Lower lobe of right lung (tissue), 2 donors: ENCODE measurements at regions not wholly inside any gene's neighbourhood (a gene's known extent, or its start where the extent isn't known, plus 50 kb on each side); places are given as distances from the start of the nearest gene placed in this dataset.
A peak's percentile ranks its signal among the peaks of the same experiment; 100 is the strongest.

Source experiments
- ATAC-seq, 2 donors: fragments of 200-7000 bp; cut with Tn5 transposase; one replicate each; pipeline ENCODE4 v1.9.1; 2020 to 2022; ENCODE audit warnings: mild to moderate bottlenecking in 2 of 2, moderate library complexity in 2 of 2
- DNase-seq: peaks from one replicate; pipeline ENCODE4 v3.0.0-alpha.2; 2020
- H3K27ac ChIP-seq: fragments of 200-600 bp; one replicate; pipeline ENCODE4 v1.8.0; 2022
- H3K27me3 ChIP-seq: fragments of 200-600 bp; one replicate; pipeline ENCODE4 v1.8.0; 2022; ENCODE audit warnings: low read depth
- H3K36me3 ChIP-seq: fragments of 200-600 bp; one replicate; pipeline ENCODE4 v1.8.0; 2022; ENCODE audit warnings: mild to moderate bottlenecking
- H3K4me1 ChIP-seq: fragments of 200-600 bp; one replicate; pipeline ENCODE4 v1.8.0; 2022
- H3K4me3 ChIP-seq: fragments of 200-600 bp; one replicate; pipeline ENCODE4 v1.8.0; 2022; ENCODE audit warnings: mild to moderate bottlenecking
- H3K9me3 ChIP-seq: fragments of 200-600 bp; one replicate; pipeline ENCODE4 v1.8.0; 2022
- CTCF ChIP-seq: fragments of 200-600 bp; IDR thresholded peaks from one replicate; pipeline ENCODE4 v1.8.0; 2022; ENCODE audit warnings: antibody characterized with exemption, mild to moderate bottlenecking
- intact Hi-C: fragments of 100-400 bp; cut with DNase I; formaldehyde crosslinking; loops from one replicate; pipeline ENCODE4 v1.11.0; 2022
- donor health status: DM: no; HTN: yes; CAD: no; lungs with severe emphysema.

DNA sequence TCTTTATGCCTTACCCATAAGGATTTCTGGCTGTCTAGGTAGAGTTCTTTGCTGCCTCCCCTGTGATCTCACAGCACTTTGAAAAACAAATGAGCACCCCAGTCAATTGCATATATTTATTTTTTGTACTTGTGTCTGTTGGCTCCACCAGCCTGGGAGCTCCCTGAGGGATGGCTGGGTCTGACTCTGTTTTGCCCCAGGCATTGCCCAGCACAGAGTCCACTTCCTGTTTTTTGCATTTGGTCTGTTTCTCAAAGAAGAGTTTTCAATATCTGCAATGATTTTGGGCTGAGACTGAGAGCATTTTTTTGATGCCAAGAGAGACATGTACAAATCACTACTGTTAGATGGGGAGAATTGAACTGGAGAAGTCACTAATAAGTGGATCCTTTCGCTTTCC, 125.0 kb downstream of the FOXD2 start:
- intact Hi-C loops = no loop called here
- Histone ChIP-seq H3K9me3 (no peaks in the 10 kb centered on the region), H3K27me3 (no peaks in the 10 kb centered on the region), H3K36me3 (no peaks in the 10 kb centered on the region), H3K4me1 (no peaks in the 10 kb centered on the region), H3K27ac (no peak overlapping the region), H3K4me3 (no peak overlapping the region)
- no peak for TF ChIP-seq CTCF
- ATAC-seq (no peak), DNase-seq (no peak)

- no peak for ATAC-seq
- Histone ChIP-seq H3K36me3 (no peaks in the 10 kb centered on the region), H3K27ac (no peak overlapping the region), H3K4me3 (no peak overlapping the region), H3K4me1 (no peaks in the 10 kb centered on the region), H3K9me3 (no peaks in the 10 kb centered on the region), H3K27me3 (no peaks in the 10 kb centered on the region)
- DNase-seq = no peak
- intact Hi-C loops = no loop called here
- TF ChIP-seq CTCF = no peak
Measured at GRCh38 chr1:47563201-47563600, 125.4 kb downstream of the FOXD2 start.

DNA sequence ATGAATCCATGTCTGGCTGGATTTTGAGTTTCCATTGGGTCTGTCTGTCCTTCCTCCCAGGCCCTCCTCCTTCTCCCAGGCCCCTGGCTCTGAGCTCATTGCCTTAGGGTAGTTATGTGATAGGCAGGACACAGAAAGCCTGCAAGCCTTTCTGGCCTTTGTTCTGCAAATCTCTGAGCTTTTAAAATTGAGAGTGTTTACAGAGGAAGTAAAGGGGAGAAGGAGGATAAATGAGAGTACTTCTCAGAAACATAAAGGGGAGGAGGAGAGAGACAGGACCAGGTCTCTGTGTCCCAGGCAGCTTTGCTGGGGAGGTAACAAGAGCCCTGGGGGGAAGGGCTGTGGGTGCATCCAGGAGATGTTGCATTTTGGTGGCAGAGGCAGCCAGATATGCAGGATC, 126.7 kb downstream of the FOXD2 start:
- no peak overlapping the region for H3K27ac ChIP-seq

GRCh38 chr1:47565092-47565491, 127.2 kb downstream of the FOXD2 start:
- H3K27me3 ChIP-seq = no peaks in the 10 kb centered on the region
- ATAC-seq (no peak), DNase-seq (no peak)
- intact Hi-C loops = no loop called here
- H3K4me1 ChIP-seq = peaks cover 18% of the 10 kb centered on the region
- H3K36me3 ChIP-seq = no peaks in the 10 kb centered on the region
- no peak for TF ChIP-seq CTCF
- no peak overlapping the region for H3K4me3 ChIP-seq
- H3K27ac ChIP-seq = no peak overlapping the region
- no peaks in the 10 kb centered on the region for H3K9me3 ChIP-seq

More for the DNA sequence above, 126.7 kb downstream of the FOXD2 start:
- H3K27me3 ChIP-seq = no peaks in the 10 kb centered on the region
- ATAC-seq (no peak), DNase-seq (no peak)
- H3K9me3 ChIP-seq = no peaks in the 10 kb centered on the region
- intact Hi-C loops = no loop called here
- no peak for TF ChIP-seq CTCF
- no peaks in the 10 kb centered on the region for H3K36me3 ChIP-seq
- peaks cover 13% of the 10 kb centered on the region for H3K4me1 ChIP-seq
- H3K4me3 ChIP-seq = no peak overlapping the region

DNA sequence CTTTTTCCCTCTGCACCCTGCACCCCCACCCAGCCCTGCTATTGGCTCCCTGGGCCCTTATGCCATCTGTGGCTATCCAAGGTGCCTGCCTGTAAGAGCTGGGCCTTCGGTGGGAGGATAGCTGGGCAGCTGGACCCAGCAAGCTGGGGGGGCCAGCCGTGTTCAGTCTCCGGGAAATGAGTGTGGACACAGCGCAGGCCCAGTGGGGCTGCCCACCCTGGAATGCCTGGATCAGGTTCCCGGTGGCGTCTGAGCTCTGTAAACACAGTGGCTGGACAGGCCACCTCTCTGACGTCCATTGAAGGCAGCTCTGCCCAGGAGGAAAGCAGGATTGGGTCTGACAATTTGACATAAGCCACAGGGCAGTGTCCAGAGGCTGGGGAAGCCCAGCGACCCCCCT, 127.8 kb downstream of the FOXD2 start:
- no peaks in the 10 kb centered on the region for H3K9me3 ChIP-seq
- DNase-seq = no peak
- no peaks in the 10 kb centered on the region for H3K36me3 ChIP-seq
- ATAC-seq = no peak
- intact Hi-C loops = no loop called here
- no peak overlapping the region for H3K27ac ChIP-seq
- no peak overlapping the region for H3K4me3 ChIP-seq
- TF ChIP-seq CTCF = no peak
- H3K27me3 ChIP-seq = no peaks in the 10 kb centered on the region
- peaks cover 24% of the 10 kb centered on the region for H3K4me1 ChIP-seq

GRCh38 chr1:47568763-47569162, 130.9 kb downstream of the FOXD2 start:
- Histone ChIP-seq H3K4me1 (peaks cover 26% of the 10 kb centered on the region), H3K9me3 (no peaks in the 10 kb centered on the region), H3K4me3 (no peak overlapping the region), H3K36me3 (no peaks in the 10 kb centered on the region), H3K27ac (peak overlapping the region; percentile 60), H3K27me3 (no peaks in the 10 kb centered on the region)
- ATAC-seq (no peak), DNase-seq (no peak)
- no peak for TF ChIP-seq CTCF
- intact Hi-C loops = no loop called here
